HG03378 (cell line): ENCODE measurements at regions not wholly inside any gene's neighbourhood (a gene's known extent, or its start where the extent isn't known, plus 50 kb on each side); places are given as distances from the start of the nearest gene placed in this dataset.

Source experiments
- ATAC-seq: cut with Tn5 transposase; IDR thresholded peaks from one replicate; pipeline ENCODE4 v1.9.1; 2021; ENCODE audit warnings: mild to moderate bottlenecking, moderate library complexity; ENCODE audit not compliant: unreplicated experiment

- no peak for ATAC-seq
These were observed 1197.5 kb upstream of the CDH18 start for GRCh38 chr5:21185536-21185935.

DNA sequence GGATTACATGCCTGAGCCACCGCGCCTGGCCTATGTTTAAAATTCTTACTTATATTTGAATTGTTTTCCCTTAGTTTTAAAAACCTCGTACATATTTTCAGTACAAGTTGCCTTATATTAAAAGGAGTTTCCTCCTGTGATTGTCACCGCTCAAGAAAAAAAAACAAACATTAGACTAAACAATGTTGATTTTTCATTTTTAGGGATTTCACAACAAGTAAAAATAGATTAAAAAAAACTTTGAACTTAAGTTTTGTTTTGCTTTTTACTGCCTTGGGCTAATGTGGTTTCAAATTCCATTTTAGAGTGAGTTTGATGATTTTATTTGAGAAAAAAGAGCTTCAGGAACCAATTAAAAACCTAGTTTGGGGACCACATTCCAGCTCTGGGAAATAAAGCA is 1196.6 kb upstream of the CDH18 start:
- no peak for ATAC-seq

- no peak for ATAC-seq
These were observed 1193.7 kb upstream of the CDH18 start for GRCh38 chr5:21181609-21182125.

DNA sequence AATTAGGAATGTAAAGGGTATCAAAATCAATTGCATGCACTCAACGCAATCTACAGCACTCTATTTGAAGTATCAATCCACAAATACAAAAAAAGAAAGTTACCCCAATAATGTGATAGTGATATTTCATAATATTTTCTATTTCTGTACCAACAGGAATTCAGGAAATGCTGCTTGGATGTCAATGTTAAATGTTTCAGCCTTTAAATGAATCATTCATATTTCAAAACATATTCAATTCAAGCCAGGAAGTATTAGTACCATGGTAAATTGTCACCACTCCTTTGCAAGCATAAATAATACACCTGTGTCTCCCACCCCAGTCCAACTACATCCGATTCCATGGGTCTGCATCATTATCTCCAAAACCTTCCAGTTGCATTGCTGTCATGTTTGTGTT is 1185.5 kb upstream of the CDH18 start:
- ATAC-seq, result no peak

DNA sequence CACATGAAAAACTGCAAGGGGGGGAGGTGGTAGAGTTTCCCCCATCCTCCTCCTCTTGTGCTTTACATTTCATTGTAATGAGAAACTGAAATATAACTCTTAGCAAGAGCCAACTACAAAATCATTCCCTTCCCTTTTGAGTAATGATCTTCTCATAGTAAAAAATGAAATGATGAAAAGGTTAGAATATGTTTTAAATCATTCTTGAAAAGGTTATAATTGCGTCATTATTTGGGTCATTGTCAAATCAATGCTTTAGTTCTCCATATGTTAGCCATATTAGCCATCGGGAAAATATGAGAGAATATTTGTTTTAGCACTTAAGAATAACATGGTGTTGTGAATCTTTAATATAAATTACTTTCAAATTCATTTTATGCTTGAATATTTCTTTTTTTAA is 1185.0 kb upstream of the CDH18 start:
- no peak for ATAC-seq

GRCh38 chr5:21171038-21171437 is 1183.0 kb upstream of the CDH18 start:
- no peak for ATAC-seq

DNA sequence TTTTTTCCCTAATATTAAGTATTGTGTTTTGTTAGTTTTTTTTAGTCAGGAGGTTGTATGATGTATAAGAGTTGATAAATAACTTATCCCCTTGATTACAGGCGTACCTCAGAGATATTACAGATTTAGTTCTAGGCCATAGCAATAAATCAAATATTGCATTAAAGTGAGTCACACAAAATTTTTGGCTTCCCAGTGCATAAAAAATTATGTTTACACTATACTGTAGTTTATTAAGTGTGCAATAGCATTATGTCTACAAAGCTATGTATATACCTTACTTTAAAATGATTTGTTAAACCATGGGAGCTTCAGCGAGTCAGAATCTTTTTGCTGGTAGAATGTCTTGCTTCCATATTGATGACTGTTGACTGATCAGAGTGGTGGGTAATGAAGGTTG is 1180.6 kb upstream of the CDH18 start:
- no peak for ATAC-seq

DNA sequence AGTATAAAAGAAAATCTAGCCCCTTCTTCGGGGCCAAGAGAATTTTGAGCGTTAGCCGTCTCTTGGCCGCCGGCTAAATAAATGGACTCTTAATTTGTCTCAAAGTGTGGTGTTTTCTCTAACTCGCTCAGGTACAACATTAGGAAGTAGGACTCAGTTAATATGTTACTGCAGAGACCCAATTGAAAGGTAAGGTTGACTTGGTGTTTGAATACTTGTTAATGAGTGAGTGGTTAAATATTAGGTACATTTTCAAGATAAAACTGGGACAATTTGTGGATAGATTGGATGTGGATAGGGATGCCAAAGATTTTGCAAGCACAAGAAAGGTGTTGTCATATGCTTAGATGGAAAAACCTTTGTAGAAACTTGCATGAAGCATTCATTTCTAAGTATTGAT is 1177.3 kb upstream of the CDH18 start:
- ATAC-seq, result no peak

DNA sequence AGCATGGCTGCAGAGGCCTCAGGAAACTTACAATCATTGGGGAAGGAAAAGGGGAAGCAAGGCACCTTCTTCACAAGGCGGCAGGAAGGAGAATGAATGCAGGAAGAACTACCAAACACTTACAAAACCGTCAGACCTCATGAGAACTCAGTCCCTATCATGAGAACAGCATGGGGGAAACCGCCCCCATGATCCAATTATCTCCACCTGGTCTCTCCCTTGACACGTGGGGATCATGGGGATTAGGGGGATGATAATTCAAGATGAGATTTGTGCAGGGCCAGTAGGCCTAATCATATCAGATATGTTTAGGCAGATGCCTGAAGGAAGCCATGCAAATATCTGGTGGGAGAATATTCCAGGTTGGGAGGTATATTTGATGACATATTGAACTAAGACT is 1176.4 kb upstream of the CDH18 start:
- no peak for ATAC-seq

- no peak for ATAC-seq
These were observed 1171.6 kb upstream of the CDH18 start for GRCh38 chr5:21159510-21160059.

DNA sequence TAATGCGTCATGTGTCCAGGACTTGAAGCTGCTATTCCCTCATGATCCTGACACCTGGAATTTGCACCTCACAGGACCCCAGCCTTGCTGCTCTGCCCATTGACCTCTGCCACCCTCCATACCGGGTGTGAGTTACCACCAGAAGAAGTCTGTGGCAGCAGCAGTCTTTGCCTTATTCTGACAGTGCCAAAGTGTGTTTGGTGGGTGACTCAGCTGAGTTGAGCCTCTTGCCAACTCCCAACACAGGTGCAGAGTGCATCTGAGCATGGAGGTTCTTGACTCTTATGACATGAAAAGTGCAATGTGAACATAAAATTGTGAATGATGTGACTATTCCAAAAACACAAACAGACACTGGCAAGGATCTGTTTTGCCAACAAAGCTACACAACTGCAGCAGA is 1166.5 kb upstream of the CDH18 start:
- no peak for ATAC-seq

DNA sequence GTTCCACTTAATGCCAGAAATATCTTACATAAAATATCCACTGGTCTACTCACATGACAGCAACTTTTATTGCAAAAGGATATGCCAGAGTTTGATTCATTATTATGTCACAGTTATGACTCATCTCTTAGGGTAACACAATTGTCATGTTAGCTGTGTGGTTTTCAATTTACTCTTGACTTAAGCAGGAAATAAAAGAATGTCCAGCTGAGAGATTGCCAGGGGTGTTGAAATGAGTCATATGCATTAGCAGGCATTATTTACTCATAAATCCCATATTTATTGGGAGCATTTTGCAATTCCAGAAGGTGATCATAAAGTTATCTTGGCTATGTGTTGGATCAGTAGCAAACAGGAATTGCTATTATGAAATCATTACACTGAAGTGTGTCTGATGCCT is 1164.6 kb upstream of the CDH18 start:
- ATAC-seq, result no peak

- ATAC-seq, result no peak
These were observed 1157.4 kb upstream of the CDH18 start for GRCh38 chr5:21145376-21145775.

- no peak for ATAC-seq
These were observed 1155.7 kb upstream of the CDH18 start for GRCh38 chr5:21143686-21144085.

- no peak for ATAC-seq
These were observed 1154.8 kb upstream of the CDH18 start for GRCh38 chr5:21142791-21143190.

DNA sequence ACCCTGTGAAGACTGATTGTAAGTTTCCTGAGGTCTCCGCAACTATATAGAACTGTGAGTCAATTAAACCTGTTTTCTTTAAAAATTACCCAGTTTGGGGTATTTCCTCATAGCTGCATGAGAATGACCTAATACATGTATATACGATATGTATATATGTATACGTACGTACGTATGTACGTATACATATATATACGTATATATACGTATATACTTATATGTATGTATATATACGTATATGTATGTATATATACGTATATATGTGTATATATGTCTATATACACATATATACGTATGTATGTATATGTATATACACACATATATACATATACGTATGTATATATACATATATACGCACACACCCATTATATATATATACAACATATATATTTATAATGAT is 1153.0 kb upstream of the CDH18 start:
- no peak for ATAC-seq

- ATAC-seq, result no peak
These were observed 1138.2 kb upstream of the CDH18 start for GRCh38 chr5:21126236-21126635.

DNA sequence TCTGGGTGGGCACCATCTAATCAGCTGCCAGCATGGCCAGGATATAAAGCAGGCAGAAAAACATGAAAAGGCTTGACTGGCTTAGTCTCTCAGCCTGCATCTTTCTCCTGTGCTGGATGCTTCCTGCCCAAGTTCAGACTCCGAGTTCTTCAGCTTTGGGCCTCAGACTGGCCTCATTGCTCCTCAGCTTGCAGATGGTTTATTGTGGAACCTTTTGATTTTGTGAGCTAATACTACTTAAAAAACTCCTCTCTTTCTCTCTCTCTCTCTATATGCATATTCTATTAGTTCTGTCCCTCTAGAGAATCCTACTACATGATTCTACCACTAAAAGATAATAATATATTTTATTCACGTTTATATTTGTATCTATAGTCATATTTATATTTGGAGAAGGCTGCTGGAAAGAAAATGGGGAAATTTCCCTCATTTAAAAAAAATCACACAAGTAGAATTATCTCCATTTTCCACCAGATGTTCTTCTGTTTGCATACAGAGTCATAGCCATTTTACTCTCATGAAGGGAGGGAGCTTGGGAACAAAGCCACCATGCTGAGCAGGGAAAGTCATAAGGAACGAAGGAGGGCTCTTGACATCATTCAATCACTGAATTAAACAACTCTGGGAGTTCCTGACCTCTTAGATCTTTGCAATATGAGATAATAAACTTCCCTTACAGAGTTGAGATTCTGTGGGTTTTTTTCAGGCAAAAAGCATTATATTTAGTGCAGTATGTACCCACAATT is 1137.4 kb upstream of the CDH18 start:
- no peak for ATAC-seq

DNA sequence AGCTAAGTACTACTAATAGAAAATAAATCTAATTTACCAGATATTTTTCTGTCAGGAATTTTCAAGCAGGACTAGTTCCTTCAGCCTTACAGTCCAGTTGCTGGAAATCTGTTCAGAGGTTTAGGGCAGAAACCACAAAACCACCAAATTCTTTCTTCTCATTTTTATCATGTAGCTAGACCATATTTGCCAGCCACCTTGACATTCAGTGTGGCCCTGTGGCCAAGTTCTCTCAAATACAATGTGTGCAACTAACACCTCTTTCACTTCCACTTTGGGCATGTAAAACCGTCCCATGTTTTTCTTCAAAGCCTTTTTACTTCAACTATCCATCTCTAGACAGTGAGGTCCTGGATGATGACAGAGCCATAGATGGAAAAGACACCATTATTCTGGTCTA is 1133.2 kb upstream of the CDH18 start:
- no peak for ATAC-seq

DNA sequence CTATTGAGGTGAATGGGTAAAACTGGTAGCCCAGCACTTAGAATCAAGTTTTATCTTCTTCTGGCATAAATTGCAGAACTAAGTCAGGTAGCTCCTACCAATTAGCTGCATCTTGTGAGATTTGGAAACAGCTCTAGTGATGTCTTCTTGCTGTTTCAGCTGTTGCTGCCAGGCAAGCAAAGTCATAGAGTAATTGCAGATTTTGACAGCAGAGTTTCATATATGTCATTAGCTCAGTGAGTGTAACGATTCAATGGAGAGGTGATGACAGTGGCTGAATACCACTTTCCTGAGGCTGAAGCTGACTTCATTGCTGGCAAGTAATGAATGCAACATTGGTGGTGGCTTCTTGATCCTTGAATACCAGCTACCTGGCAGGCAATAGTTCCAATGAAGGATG is 1109.7 kb upstream of the CDH18 start:
- ATAC-seq, result no peak

- ATAC-seq, result no peak
These were observed 1106.6 kb upstream of the CDH18 start for GRCh38 chr5:21094619-21095018.

DNA sequence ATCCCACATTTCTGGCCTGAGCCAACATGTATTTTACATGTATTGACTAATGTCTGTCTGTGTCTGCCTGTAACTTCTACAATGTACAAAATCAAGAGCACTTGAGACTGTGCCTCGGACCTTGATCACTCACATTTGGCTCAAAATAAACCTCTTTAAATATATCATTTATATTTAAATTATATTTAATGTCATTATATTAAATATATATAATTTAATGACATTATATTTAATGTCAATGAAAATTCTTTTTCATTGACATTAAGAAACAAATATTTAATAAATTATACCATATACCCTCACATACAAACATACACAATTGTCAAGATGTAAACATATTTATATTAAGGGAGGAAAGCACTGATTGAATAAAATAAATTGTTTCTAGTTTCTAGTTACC is 1099.8 kb upstream of the CDH18 start:
- ATAC-seq, result no peak

DNA sequence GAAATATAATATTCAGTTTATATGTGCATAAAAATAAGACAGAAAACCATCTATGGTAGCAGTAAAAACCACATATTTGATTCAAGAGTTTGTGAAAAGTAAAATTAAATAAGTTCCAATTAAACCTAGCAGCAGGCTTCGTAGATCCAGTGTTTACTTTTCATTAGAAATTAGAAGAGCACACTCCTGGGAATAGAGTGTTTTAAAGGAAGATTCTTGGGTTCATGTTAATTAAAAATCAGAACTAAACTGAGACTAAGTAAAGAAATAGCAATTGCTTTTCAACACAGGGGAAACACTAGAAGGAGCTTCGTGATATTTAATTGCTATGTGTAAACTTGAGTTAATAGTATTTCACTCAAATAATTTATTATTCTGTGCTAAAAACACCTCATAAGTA is 1097.8 kb upstream of the CDH18 start:
- ATAC-seq, result no peak
